ENCODE measurements at regions not wholly inside any gene's neighbourhood (a gene's known extent, or its start where the extent isn't known, plus 50 kb on each side); places are given as distances from the start of the nearest gene placed in this dataset.

GRCh38 chr13:40028446-40028845 is 373.0 kb downstream of the COG6 start:
- TF ChIP-seq, protein P1, sequence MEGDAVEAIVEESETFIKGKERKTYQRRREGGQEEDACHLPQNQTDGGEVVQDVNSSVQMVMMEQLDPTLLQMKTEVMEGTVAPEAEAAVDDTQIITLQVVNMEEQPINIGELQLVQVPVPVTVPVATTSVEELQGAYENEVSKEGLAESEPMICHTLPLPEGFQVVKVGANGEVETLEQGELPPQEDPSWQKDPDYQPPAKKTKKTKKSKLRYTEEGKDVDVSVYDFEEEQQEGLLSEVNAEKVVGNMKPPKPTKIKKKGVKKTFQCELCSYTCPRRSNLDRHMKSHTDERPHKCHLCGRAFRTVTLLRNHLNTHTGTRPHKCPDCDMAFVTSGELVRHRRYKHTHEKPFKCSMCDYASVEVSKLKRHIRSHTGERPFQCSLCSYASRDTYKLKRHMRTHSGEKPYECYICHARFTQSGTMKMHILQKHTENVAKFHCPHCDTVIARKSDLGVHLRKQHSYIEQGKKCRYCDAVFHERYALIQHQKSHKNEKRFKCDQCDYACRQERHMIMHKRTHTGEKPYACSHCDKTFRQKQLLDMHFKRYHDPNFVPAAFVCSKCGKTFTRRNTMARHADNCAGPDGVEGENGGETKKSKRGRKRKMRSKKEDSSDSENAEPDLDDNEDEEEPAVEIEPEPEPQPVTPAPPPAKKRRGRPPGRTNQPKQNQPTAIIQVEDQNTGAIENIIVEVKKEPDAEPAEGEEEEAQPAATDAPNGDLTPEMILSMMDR (optimal IDR thresholded peaks at IDR 0.05 in 1 of 3, IDR thresholded peaks at IDR 0.05 in 1 of 3, conservative IDR thresholded peaks at IDR 0.05 in 1 of 3; ENCODE audit: extremely low read depth in 1 of 3, insufficient read depth in 2 of 3, low read length in 3 of 3) = no peak
- TF ChIP-seq EZH2 (IDR thresholded peaks at IDR 0.05; ENCODE audit: low read length) = no peak

Data from keratinocyte (primary cell).